Upper lobe of left lung (tissue), 6 donors: ENCODE measurements at regions not wholly inside any gene's neighbourhood (a gene's known extent, or its start where the extent isn't known, plus 50 kb on each side); places are given as distances from the start of the nearest gene placed in this dataset.
"Not testable (repeated sequence)": the region's sequence is repeated elsewhere in the genome, so short reads cannot be mapped to it uniquely, and the experiment has no call there.

Experiments
- ATAC-seq, 2 donors: fragments of 200-7000 bp; cut with Tn5 transposase; one replicate each; pipeline ENCODE4 v1.9.1; 2022; ENCODE audit warnings: mild to moderate bottlenecking in 2 of 2, moderate library complexity in 2 of 2; ENCODE audit not compliant: low FRiP score in 2 of 2
- DNase-seq, 2 donors: peaks; one replicate each; pipeline ENCODE4 v3.0.0-alpha.2; 2019 to 2020
- H3K27ac ChIP-seq, 4 donors: fragments of 200-600 bp; sonication (generic); one replicate each; pipeline ENCODE4 v1.5.1; 2016 to 2019
- H3K27me3 ChIP-seq, 4 donors: fragments of 200-600 bp; sonication (generic); one replicate each; pipeline ENCODE4 v1.5.1; 2017 to 2019
- H3K36me3 ChIP-seq, 4 donors: fragments of 200-600 bp; sonication (generic); one replicate each; pipeline ENCODE4 v1.5.1; 2016 to 2019
- H3K4me1 ChIP-seq, 4 donors: fragments of 200-600 bp; sonication (generic); one replicate each; pipeline ENCODE4 v1.5.1; 2018 to 2019
- H3K4me3 ChIP-seq, 4 donors: fragments of 200-600 bp; sonication (generic); one replicate each; pipeline ENCODE4 v1.5.1; 2017 to 2019; ENCODE audit warnings: mild to moderate bottlenecking in 2 of 4, moderate library complexity in 1 of 4
- H3K9me3 ChIP-seq, 4 donors: fragments of 200-600 bp; sonication (generic); one replicate each; pipeline ENCODE4 v1.5.1; 2018 to 2019
- CTCF ChIP-seq, 6 experiments: fragments of 450-650 bp in 4 of 6; fragments of 200-600 bp in 2 of 6; sonication (generic) in 2 of 6; IDR thresholded peaks; one replicate each; pipeline ENCODE4 v1.5.1; 2016 to 2019; ENCODE audit warnings: antibody characterized with exemption in 6 of 6
- EP300 ChIP-seq, 4 donors: sonication (generic); formaldehyde crosslinking; IDR thresholded peaks; one replicate each; pipeline ENCODE4 v1.5.1; 2017; ENCODE audit warnings: antibody characterized with exemption in 4 of 4, control low read depth in 2 of 4
- POLR2A ChIP-seq, 4 donors: fragments of 450-650 bp; IDR thresholded peaks; one replicate each; pipeline ENCODE4 v1.5.1; 2016 to 2017; ENCODE audit warnings: antibody characterized with exemption in 4 of 4, mild to moderate bottlenecking in 2 of 4
- POLR2AphosphoS5 ChIP-seq, 2 donors: sonication (generic); formaldehyde crosslinking; IDR thresholded peaks; one replicate each; pipeline ENCODE4 v1.5.1; 2017; ENCODE audit warnings: antibody characterized with exemption in 2 of 2
- WGBS, 2 donors: methylation state at CpG; one replicate each; pipeline ENCODE4 v1.1.5; 2017 to 2018; 5-methylcytosine and 5-hydroxymethylcytosine counted together
- donor health status: DM: no; HTN: no; CAD: no; lungs with moderate emphysema.
- donor health status: DM: no; HTN: yes; CAD: no; lungs with severe emphysema.

- H3K36me3 ChIP-seq, result no peaks in the 10 kb centered on the region
- no peaks in the 10 kb centered on the region for H3K27me3 ChIP-seq
- no peaks in the 10 kb centered on the region for H3K4me1 ChIP-seq
- TF ChIP-seq CTCF (IDR thresholded peaks at IDR 0.05) (no peak), EP300 (IDR thresholded peaks at IDR 0.05) (no peak), POLR2AphosphoS5 (IDR thresholded peaks at IDR 0.05) (no peak), POLR2A (IDR thresholded peaks at IDR 0.05) (no peak)
- DNase-seq (no peak), ATAC-seq (peak in 1 of 2 donors; percentile 38)
- no peak overlapping the region for H3K27ac ChIP-seq
- H3K9me3 ChIP-seq, result no peaks in the 10 kb centered on the region
- no peak overlapping the region for H3K4me3 ChIP-seq
- WGBS, 2 donors, result 57 to 58% methylated on average over 5 of the region's 5 CpGs
These were observed 374.6 kb upstream of the GHITM start for GRCh38 chr10:83764666-83765065.

GRCh38 chr10:83765731-83766130, 373.6 kb upstream of the GHITM start:
- no peaks in the 10 kb centered on the region for H3K4me1 ChIP-seq
- H3K4me3 ChIP-seq, result no peak overlapping the region
- ATAC-seq (no peak), DNase-seq (no peak)
- TF ChIP-seq CTCF (IDR thresholded peaks at IDR 0.05) (no peak), POLR2A (IDR thresholded peaks at IDR 0.05) (no peak), POLR2AphosphoS5 (IDR thresholded peaks at IDR 0.05) (no peak), EP300 (IDR thresholded peaks at IDR 0.05) (no peak)
- H3K27ac ChIP-seq, result no peak overlapping the region
- H3K27me3 ChIP-seq, result no peaks in the 10 kb centered on the region
- no peaks in the 10 kb centered on the region for H3K36me3 ChIP-seq
- 69 to 87% methylated on average over 2 of the region's 2 CpGs for WGBS, 2 donors
- no peaks in the 10 kb centered on the region for H3K9me3 ChIP-seq

- H3K27me3 ChIP-seq, result no peaks in the 10 kb centered on the region
- 59 to 69% methylated on average over 5 of the region's 5 CpGs for WGBS, 2 donors
- no peak for TF ChIP-seq POLR2A (IDR thresholded peaks at IDR 0.05)
- no peak for TF ChIP-seq EP300 (IDR thresholded peaks at IDR 0.05)
- no peak for TF ChIP-seq CTCF (IDR thresholded peaks at IDR 0.05)
- no peak for TF ChIP-seq POLR2AphosphoS5 (IDR thresholded peaks at IDR 0.05)
- DNase-seq (no peak), ATAC-seq (no peak)
- H3K27ac ChIP-seq, result no peak overlapping the region
- no peaks in the 10 kb centered on the region for H3K36me3 ChIP-seq
- no peaks in the 10 kb centered on the region for H3K4me1 ChIP-seq
- H3K9me3 ChIP-seq, result no peaks in the 10 kb centered on the region
- no peak overlapping the region for H3K4me3 ChIP-seq
These were observed 370.0 kb upstream of the GHITM start for GRCh38 chr10:83769281-83769820.

- DNase-seq, result peak in 1 of 2 donors; percentile 50
- not testable (repeated sequence) for H3K27me3 ChIP-seq, H3K4me1 ChIP-seq, H3K4me3 ChIP-seq, H3K9me3 ChIP-seq, H3K27ac ChIP-seq, H3K36me3 ChIP-seq, ATAC-seq
- 93 to 95% methylated on average over 25 of the region's 25 CpGs for WGBS, 2 donors
These were observed 352.6 kb upstream of the GHITM start for GRCh38 chr10:83786701-83787100.

DNA sequence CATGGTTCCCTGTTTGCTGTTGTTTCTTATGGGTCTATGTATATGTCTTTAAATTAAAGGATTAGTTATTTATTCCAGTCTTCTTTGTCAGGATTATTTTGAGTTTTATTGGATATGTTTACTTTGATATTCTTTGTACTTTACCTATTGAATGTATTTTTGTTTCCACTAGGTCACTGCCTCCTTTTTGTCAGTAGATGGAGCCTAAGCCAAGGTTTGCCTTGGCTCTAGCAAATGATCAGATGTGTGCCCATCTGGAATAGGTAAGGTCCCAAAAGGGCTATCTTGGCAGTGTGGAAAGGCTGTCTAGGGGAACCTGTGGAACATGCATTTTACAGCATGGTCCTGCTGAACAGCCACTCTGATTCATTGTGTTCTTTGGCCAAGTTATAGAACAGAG, 337.3 kb upstream of the GHITM start:
- no peak for ATAC-seq
- no peaks in the 10 kb centered on the region for H3K9me3 ChIP-seq
- H3K27me3 ChIP-seq, result no peaks in the 10 kb centered on the region
- no peaks in the 10 kb centered on the region for H3K4me1 ChIP-seq
- no peak for TF ChIP-seq EP300 (IDR thresholded peaks at IDR 0.05)
- no peak for TF ChIP-seq CTCF (IDR thresholded peaks at IDR 0.05)
- no peak for TF ChIP-seq POLR2AphosphoS5 (IDR thresholded peaks at IDR 0.05)
- TF ChIP-seq POLR2A (IDR thresholded peaks at IDR 0.05), result no peak
- no peak overlapping the region for H3K4me3 ChIP-seq
- H3K36me3 ChIP-seq, result no peaks in the 10 kb centered on the region
- no peak for DNase-seq
- H3K27ac ChIP-seq, result no peak overlapping the region
